MM.1S (cell line): ENCODE measurements at regions not wholly inside any gene's neighbourhood (a gene's known extent, or its start where the extent isn't known, plus 50 kb on each side); places are given as distances from the start of the nearest gene placed in this dataset.

Experiments used
- EZH2 ChIP-seq: fragments of 300-600 bp; sonication (generic); optimal IDR thresholded peaks from 2 replicates; pipeline ENCODE3; 2017; ENCODE audit warnings: low read depth, mild to moderate bottlenecking, antibody characterized with exemption, low read length, mixed read lengths
- EZH2phosphoT487 ChIP-seq: fragments of 300-600 bp; sonication (generic); IDR thresholded peaks from 2 replicates; pipeline ENCODE4 v1.6.1; 2018; ENCODE audit warnings: antibody characterized with exemption, low read length
- TF ChIP-seq, protein P1 (sequence below): fragments of 300-600 bp; sonication (generic); IDR thresholded peaks from 2 replicates; pipeline ENCODE4 v1.5.1; 2016; ENCODE audit warnings: antibody characterized with exemption, low read length, mixed read lengths

- TF ChIP-seq, protein P1, sequence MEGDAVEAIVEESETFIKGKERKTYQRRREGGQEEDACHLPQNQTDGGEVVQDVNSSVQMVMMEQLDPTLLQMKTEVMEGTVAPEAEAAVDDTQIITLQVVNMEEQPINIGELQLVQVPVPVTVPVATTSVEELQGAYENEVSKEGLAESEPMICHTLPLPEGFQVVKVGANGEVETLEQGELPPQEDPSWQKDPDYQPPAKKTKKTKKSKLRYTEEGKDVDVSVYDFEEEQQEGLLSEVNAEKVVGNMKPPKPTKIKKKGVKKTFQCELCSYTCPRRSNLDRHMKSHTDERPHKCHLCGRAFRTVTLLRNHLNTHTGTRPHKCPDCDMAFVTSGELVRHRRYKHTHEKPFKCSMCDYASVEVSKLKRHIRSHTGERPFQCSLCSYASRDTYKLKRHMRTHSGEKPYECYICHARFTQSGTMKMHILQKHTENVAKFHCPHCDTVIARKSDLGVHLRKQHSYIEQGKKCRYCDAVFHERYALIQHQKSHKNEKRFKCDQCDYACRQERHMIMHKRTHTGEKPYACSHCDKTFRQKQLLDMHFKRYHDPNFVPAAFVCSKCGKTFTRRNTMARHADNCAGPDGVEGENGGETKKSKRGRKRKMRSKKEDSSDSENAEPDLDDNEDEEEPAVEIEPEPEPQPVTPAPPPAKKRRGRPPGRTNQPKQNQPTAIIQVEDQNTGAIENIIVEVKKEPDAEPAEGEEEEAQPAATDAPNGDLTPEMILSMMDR = no peak
- TF ChIP-seq EZH2phosphoT487 = no peak
- TF ChIP-seq EZH2 = no peak
Observed at GRCh38 chr2:43008388-43008787, 216.0 kb upstream of the HAAO start.
